OCI-LY3 (cell line): ENCODE measurements at regions not wholly inside any gene's neighbourhood (a gene's known extent, or its start where the extent isn't known, plus 50 kb on each side); places are given as distances from the start of the nearest gene placed in this dataset.
A peak's percentile ranks its signal among the peaks of the same experiment; 100 is the strongest.

Source experiments
- H2AFZ ChIP-seq: fragments of 200-600, 300-600 bp; shearing (Covaris generic); 2 replicates; pipeline ENCODE4 v1.6.0; 2014; ENCODE audit warnings: antibody characterized with exemption, low read depth, low read length
- H3K27ac ChIP-seq: fragments of 200-600, 300-600 bp; sonication (generic); 2 replicates; pipeline ENCODE4 v1.5.1; 2014; ENCODE audit warnings: mild to moderate bottlenecking, low read length, moderate library complexity, mixed read lengths
- H3K27me3 ChIP-seq: fragments of 200-600, 300-600 bp; sonication (generic); 2 replicates; pipeline ENCODE4 v1.6.1; 2014; ENCODE audit warnings: low read depth, low read length, mixed read lengths
- H3K36me3 ChIP-seq: fragments of 200-600, 300-600 bp; sonication (generic); replicated peaks from 2 replicates; pipeline ENCODE3; 2014; ENCODE audit warnings: low read depth, low read length, mixed read lengths
- H3K4me1 ChIP-seq: fragments of 300-600, 200-600 bp; sonication (generic); 2 replicates; pipeline ENCODE4 v1.6.1; 2014; ENCODE audit warnings: low read length, mixed read lengths
- H3K4me2 ChIP-seq: fragments of 200-600, 300-600 bp; sonication (generic); 2 replicates; pipeline ENCODE4 v1.6.1; 2014; ENCODE audit warnings: low read length, mixed read lengths
- H3K4me3 ChIP-seq: fragments of 300-600, 200-600 bp; sonication (generic); 2 replicates; pipeline ENCODE4 v1.5.1; 2014; ENCODE audit warnings: antibody characterized with exemption, mild to moderate bottlenecking, low read length, moderate library complexity
- H3K79me2 ChIP-seq: fragments of 300-600, 200-600 bp; shearing (Covaris generic); 2 replicates; pipeline ENCODE4 v1.6.1; 2014; ENCODE audit warnings: mild to moderate bottlenecking, low read length, mixed read lengths
- H3K9ac ChIP-seq: fragments of 300-600, 200-600 bp; shearing (Covaris generic); 2 replicates; pipeline ENCODE4 v1.6.0; 2014; ENCODE audit warnings: mild to moderate bottlenecking, low read length, moderate library complexity
- H3K9me3 ChIP-seq: fragments of 200-600, 300-600 bp; shearing (Covaris generic); 2 replicates; pipeline ENCODE4 v1.6.1; 2014; ENCODE audit warnings: low read length, mixed read lengths; ENCODE audit not compliant: insufficient read depth
- H4K20me1 ChIP-seq: fragments of 200-600, 300-600 bp; sonication (generic); 2 replicates; pipeline ENCODE4 v1.6.1; 2016; ENCODE audit warnings: low read length, mixed read lengths; ENCODE audit not compliant: insufficient read depth
- EZH2phosphoT487 ChIP-seq: fragments of 200-600 bp; shearing (Covaris generic); IDR thresholded peaks from 2 replicates; pipeline ENCODE4 v1.6.1; 2018; ENCODE audit warnings: antibody characterized with exemption, mixed run types, low read depth
- TF ChIP-seq, protein P1 (sequence below): fragments of 200-600, 300-600 bp; sonication (generic); IDR thresholded peaks from 2 replicates; pipeline ENCODE4 v1.5.1; 2014; ENCODE audit warnings: antibody characterized with exemption, low read length, low read depth

DNA sequence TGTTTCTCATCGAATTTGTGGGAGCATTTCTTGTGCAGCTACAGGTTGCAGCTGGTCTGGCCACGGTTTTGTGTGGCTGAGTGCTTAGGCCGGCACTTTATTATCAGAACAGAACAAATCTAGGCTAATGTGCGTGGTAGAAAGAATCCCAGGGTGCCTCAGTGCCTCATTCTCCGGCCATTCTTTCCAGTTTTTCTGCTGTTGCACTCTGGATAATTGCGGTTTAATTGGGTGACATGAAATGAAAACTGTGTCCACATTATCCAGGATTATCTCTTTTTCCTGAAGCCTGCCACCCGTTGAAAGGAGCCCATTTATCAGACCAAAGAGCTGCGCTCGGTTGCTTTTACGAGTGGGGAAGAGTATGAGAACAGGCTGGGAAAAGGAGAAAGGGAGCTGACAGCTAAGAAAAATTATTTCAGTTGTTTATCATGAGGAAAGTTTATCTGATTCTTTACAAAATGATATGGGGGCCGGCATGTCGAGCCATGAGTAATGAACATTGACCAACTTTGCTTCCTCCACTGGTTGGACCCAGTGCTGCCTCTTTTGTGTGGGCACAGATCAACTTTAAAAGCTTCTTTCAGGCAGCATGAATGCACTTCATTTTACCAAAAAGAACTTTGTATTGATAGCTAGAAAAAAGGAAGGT is 117.0 kb upstream of the SOX21 start:
- Histone ChIP-seq H3K4me3 (no peak overlapping the region), H4K20me1 (no peaks in the 10 kb centered on the region), H3K27me3 (peaks cover 7% of the 10 kb centered on the region; the same call in 1 of the 2 replicates), H3K9ac (no peak overlapping the region), H3K4me2 (no peak overlapping the region), H3K36me3 (no peaks in the 10 kb centered on the region), H2AFZ (no peak overlapping the region), H3K27ac (no peak overlapping the region), H3K79me2 (no peaks in the 10 kb centered on the region), H3K4me1 (peaks cover 4% of the 10 kb centered on the region; the same call in 1 of the 2 replicates), H3K9me3 (no peaks in the 10 kb centered on the region)
- TF ChIP-seq, protein P1, sequence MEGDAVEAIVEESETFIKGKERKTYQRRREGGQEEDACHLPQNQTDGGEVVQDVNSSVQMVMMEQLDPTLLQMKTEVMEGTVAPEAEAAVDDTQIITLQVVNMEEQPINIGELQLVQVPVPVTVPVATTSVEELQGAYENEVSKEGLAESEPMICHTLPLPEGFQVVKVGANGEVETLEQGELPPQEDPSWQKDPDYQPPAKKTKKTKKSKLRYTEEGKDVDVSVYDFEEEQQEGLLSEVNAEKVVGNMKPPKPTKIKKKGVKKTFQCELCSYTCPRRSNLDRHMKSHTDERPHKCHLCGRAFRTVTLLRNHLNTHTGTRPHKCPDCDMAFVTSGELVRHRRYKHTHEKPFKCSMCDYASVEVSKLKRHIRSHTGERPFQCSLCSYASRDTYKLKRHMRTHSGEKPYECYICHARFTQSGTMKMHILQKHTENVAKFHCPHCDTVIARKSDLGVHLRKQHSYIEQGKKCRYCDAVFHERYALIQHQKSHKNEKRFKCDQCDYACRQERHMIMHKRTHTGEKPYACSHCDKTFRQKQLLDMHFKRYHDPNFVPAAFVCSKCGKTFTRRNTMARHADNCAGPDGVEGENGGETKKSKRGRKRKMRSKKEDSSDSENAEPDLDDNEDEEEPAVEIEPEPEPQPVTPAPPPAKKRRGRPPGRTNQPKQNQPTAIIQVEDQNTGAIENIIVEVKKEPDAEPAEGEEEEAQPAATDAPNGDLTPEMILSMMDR = no peak
- TF ChIP-seq EZH2phosphoT487 = no peak

DNA sequence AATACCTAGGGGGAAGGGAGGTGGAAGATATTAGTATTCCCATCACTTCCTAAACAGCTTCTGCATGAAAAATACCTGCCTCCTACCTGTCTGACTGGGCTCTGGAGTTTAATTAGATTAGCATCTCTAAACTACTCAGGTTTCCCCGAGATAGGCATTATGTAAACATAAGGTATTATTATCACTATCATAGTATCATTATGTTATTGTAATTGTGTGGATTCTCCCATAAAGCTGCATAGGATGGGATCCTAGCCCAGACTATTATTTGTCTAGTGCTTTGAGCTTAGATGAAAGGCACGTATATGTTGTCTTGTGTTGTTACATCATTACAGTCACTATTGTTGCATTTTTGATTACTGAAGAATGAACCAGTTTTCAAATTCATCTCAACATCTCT is 115.2 kb upstream of the SOX21 start:
- Histone ChIP-seq H3K4me1 (peaks cover 3% of the 10 kb centered on the region; the same call in 1 of the 2 replicates), H3K4me2 (no peak overlapping the region), H3K9me3 (no peaks in the 10 kb centered on the region), H3K27ac (no peak overlapping the region), H2AFZ (no peak overlapping the region), H3K9ac (no peak overlapping the region), H3K36me3 (no peaks in the 10 kb centered on the region), H3K79me2 (no peaks in the 10 kb centered on the region), H3K4me3 (no peak overlapping the region), H3K27me3 (peaks cover 7% of the 10 kb centered on the region; the same call in 1 of the 2 replicates), H4K20me1 (no peaks in the 10 kb centered on the region)
- no peak for TF ChIP-seq EZH2phosphoT487
- TF ChIP-seq, protein P1 = no peak

GRCh38 chr13:94825507-94825906 is 113.2 kb upstream of the SOX21 start:
- Histone ChIP-seq H3K79me2 (no peaks in the 10 kb centered on the region), H2AFZ (peak overlapping the region; percentile 22; the same call in 1 of the 2 replicates), H3K4me3 (no peak overlapping the region), H3K36me3 (no peaks in the 10 kb centered on the region), H3K4me1 (no peaks in the 10 kb centered on the region), H4K20me1 (no peaks in the 10 kb centered on the region), H3K4me2 (no peak overlapping the region), H3K27me3 (peaks cover 7% of the 10 kb centered on the region; the same call in 1 of the 2 replicates), H3K9me3 (no peaks in the 10 kb centered on the region), H3K27ac (no peak overlapping the region), H3K9ac (no peak overlapping the region)
- TF ChIP-seq, protein P1 = no peak
- no peak for TF ChIP-seq EZH2phosphoT487

DNA sequence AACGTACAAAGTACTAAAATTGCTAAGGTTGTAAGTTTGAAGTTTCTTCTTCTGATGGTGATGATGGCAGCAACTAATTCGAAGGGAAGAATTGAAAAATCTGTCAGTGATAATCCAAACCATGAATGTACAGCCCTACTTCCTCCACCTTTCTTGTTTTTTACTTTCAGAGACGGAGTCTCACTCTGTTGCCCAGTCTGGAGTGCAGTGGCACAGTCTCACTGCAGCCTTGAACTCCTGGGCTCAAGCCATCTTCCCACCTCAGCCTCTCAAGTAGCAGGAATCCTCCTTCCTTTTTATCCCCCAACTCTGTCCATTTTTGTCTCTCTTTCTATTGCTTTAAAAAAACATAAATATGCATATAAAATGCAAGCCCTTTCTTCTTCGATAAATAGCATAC is 112.3 kb upstream of the SOX21 start:
- no peaks in the 10 kb centered on the region for H3K79me2 ChIP-seq
- no peaks in the 10 kb centered on the region for H3K9me3 ChIP-seq
- H2AFZ ChIP-seq = no peak overlapping the region
- H3K4me3 ChIP-seq = no peak overlapping the region
- no peaks in the 10 kb centered on the region for H4K20me1 ChIP-seq
- no peaks in the 10 kb centered on the region for H3K36me3 ChIP-seq
- no peak overlapping the region for H3K9ac ChIP-seq
- H3K27me3 ChIP-seq = peaks cover 7% of the 10 kb centered on the region; the same call in 1 of the 2 replicates
- H3K27ac ChIP-seq = no peak overlapping the region
- TF ChIP-seq, protein P1 = no peak
- TF ChIP-seq EZH2phosphoT487 = no peak
- H3K4me2 ChIP-seq = no peak overlapping the region
- no peaks in the 10 kb centered on the region for H3K4me1 ChIP-seq
